ENCODE measurements at regions not wholly inside any gene's neighbourhood (a gene's known extent, or its start where the extent isn't known, plus 50 kb on each side); places are given as distances from the start of the nearest gene placed in this dataset.

- no peak for TF ChIP-seq POLR2A (IDR thresholded peaks at IDR 0.05)
- TF ChIP-seq CTCF (IDR thresholded peaks at IDR 0.05) = no peak
Measured at GRCh38 chr11:15579287-15580001, 464.7 kb downstream of the INSC start.
